ENCODE measurements at regions not wholly inside any gene's neighbourhood (a gene's known extent, or its start where the extent isn't known, plus 50 kb on each side); places are given as distances from the start of the nearest gene placed in this dataset.

GRCh38 chr12:74283646-74284045, 254.0 kb upstream of the ATXN7L3B start:
- TF ChIP-seq EP300 (IDR thresholded peaks at IDR 0.05) = no peak
- no peak for TF ChIP-seq POLR2A (IDR thresholded peaks at IDR 0.05)
- TF ChIP-seq POLR2AphosphoS5 (IDR thresholded peaks at IDR 0.05) = no peak
- TF ChIP-seq, protein P1, sequence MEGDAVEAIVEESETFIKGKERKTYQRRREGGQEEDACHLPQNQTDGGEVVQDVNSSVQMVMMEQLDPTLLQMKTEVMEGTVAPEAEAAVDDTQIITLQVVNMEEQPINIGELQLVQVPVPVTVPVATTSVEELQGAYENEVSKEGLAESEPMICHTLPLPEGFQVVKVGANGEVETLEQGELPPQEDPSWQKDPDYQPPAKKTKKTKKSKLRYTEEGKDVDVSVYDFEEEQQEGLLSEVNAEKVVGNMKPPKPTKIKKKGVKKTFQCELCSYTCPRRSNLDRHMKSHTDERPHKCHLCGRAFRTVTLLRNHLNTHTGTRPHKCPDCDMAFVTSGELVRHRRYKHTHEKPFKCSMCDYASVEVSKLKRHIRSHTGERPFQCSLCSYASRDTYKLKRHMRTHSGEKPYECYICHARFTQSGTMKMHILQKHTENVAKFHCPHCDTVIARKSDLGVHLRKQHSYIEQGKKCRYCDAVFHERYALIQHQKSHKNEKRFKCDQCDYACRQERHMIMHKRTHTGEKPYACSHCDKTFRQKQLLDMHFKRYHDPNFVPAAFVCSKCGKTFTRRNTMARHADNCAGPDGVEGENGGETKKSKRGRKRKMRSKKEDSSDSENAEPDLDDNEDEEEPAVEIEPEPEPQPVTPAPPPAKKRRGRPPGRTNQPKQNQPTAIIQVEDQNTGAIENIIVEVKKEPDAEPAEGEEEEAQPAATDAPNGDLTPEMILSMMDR (IDR thresholded peaks at IDR 0.05) = no peak
- H3K9me3 ChIP-seq = peaks cover 0 to under 1% (median 0%) of the 10 kb centered on the region in 4 donors
- H3K36me3 ChIP-seq = no peaks in the 10 kb centered on the region
- no peaks in the 10 kb centered on the region for H3K4me1 ChIP-seq
- no peak for DNase-seq
- intact Hi-C loops (cut with DNase I) = no loop called here
- 81 to 90% methylated on average over 4 of the region's 4 CpGs for WGBS, 2 donors
- no peaks in the 10 kb centered on the region for H3K27me3 ChIP-seq
- no peak overlapping the region for H3K4me3 ChIP-seq
- H3K27ac ChIP-seq = no peak overlapping the region

GRCh38 chr12:74285773-74286172, 251.9 kb upstream of the ATXN7L3B start:
- WGBS, 2 donors = 71 to 79% methylated on average over 2 of the region's 2 CpGs
- Histone ChIP-seq H3K36me3 (no peaks in the 10 kb centered on the region), H3K4me1 (no peaks in the 10 kb centered on the region), H3K9me3 (no peaks in the 10 kb centered on the region), H3K4me3 (no peak overlapping the region), H3K27ac (no peak overlapping the region), H3K27me3 (no peaks in the 10 kb centered on the region)
- intact Hi-C loops (cut with DNase I) = no loop called here
- no peak for TF ChIP-seq POLR2AphosphoS5 (IDR thresholded peaks at IDR 0.05)
- TF ChIP-seq POLR2A (IDR thresholded peaks at IDR 0.05) = no peak
- TF ChIP-seq EP300 (IDR thresholded peaks at IDR 0.05) = no peak
- DNase-seq = no peak

- H3K9me3 ChIP-seq = no peaks in the 10 kb centered on the region
- no peak for TF ChIP-seq EP300 (IDR thresholded peaks at IDR 0.05)
- TF ChIP-seq, protein P1 (IDR thresholded peaks at IDR 0.05) = no peak
- no peak for TF ChIP-seq POLR2AphosphoS5 (IDR thresholded peaks at IDR 0.05)
- no peak for TF ChIP-seq POLR2A (IDR thresholded peaks at IDR 0.05)
- intact Hi-C loops (cut with DNase I) = no loop called here
- no peaks in the 10 kb centered on the region for H3K36me3 ChIP-seq
- no peak overlapping the region for H3K4me3 ChIP-seq
- WGBS, 2 donors = 61 to 65% methylated on average over 1 of the region's 1 CpG
- no peak overlapping the region for H3K27ac ChIP-seq
- no peaks in the 10 kb centered on the region for H3K27me3 ChIP-seq
- no peak for DNase-seq
- no peaks in the 10 kb centered on the region for H3K4me1 ChIP-seq
Measured at GRCh38 chr12:74286254-74286653, 251.4 kb upstream of the ATXN7L3B start.

DNA sequence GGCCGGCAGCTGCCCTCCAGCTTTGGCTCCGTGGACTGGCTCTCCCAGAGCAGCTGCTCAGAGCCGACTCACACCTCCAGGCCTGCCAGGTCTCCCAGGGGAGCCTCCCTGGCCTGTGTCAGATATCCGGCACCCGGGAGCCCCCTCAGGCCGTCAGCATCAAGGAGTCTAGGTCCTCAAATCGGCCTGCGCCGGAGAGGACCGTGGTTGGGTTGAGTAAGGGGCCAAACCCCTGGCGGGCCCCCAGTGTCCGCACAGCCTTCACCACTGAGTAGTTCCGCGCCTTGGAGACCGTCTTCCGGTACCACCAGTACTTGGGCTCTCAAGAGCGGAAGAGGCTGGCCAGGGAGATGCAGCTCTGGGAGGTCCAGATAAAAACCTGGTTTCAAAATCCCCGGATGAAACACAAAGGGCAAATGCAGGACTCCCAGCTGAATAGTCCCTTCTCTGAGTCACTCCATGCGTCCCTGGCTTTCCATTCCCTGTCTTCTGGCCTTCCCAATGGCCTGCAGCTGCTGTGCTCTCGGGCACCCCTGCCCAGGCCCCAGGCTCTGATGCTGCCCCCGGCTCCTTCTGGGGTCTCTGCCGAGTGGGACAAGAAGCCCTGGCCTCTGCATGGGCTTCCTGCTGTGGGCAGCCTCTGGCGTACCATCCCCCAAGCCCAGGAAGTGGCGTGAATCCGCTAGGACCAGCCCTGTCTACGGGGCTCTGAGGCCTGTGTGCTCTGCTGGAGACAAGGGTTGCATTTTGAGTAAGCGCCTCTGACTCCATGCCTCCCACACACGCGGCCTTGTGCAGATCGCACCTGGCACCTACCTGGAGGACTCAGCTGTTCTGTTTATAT, 245.1 kb upstream of the ATXN7L3B start:
- 89% methylated on average over 30 of the region's 30 CpGs for WGBS, 2 donors
- no peaks in the 10 kb centered on the region for H3K27me3 ChIP-seq
- no peaks in the 10 kb centered on the region for H3K9me3 ChIP-seq
- no peak for DNase-seq
- intact Hi-C loops (cut with DNase I) = no loop called here
- no peaks in the 10 kb centered on the region for H3K36me3 ChIP-seq
- TF ChIP-seq POLR2A (IDR thresholded peaks at IDR 0.05) = no peak
- TF ChIP-seq, protein P1 (IDR thresholded peaks at IDR 0.05) = no peak
- no peak for TF ChIP-seq EP300 (IDR thresholded peaks at IDR 0.05)
- TF ChIP-seq POLR2AphosphoS5 (IDR thresholded peaks at IDR 0.05) = no peak
- no peaks in the 10 kb centered on the region for H3K4me1 ChIP-seq
- H3K4me3 ChIP-seq = no peak overlapping the region
- no peak overlapping the region for H3K27ac ChIP-seq

DNA sequence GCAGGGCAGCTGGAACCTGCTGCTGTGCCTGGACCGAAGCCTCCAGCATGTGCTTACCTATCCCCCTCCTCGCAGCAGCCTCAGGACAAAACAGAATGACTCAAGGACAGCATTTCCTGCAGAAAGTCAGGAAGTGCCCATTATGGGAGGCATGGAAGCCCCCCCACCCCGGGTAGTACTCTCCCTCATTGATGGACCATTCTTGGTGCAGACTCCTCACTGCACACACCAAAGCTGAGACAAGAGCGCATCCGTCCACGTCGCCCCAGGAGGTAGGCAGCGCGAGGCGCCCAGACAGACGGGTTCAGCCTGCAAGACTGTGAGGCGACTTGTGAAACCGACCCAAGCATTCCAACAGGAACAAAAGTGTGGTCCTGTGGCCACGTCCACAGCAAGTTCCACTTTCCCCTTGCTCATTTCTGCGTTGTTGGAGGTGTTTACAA, 243.9 kb upstream of the ATXN7L3B start:
- Histone ChIP-seq H3K27me3 (no peaks in the 10 kb centered on the region), H3K4me1 (no peaks in the 10 kb centered on the region), H3K36me3 (no peaks in the 10 kb centered on the region), H3K4me3 (no peak overlapping the region), H3K27ac (no peak overlapping the region), H3K9me3 (no peaks in the 10 kb centered on the region)
- WGBS, 2 donors = 88 to 91% methylated on average over 15 of the region's 15 CpGs
- TF ChIP-seq, protein P1 (IDR thresholded peaks at IDR 0.05) = no peak
- TF ChIP-seq POLR2AphosphoS5 (IDR thresholded peaks at IDR 0.05) (no peak), POLR2A (IDR thresholded peaks at IDR 0.05) (no peak), EP300 (IDR thresholded peaks at IDR 0.05) (no peak)
- intact Hi-C loops (cut with DNase I) = no loop called here
- DNase-seq = no peak
